MM.1S (cell line): ENCODE measurements at regions not wholly inside any gene's neighbourhood (a gene's known extent, or its start where the extent isn't known, plus 50 kb on each side); places are given as distances from the start of the nearest gene placed in this dataset.

Source experiments
- DNase-seq: peaks from one replicate; pipeline ENCODE4 v3.0.0-alpha.2; 2015
- H2AFZ ChIP-seq: fragments of 300-600 bp; sonication (generic); 2 replicates; pipeline ENCODE4 v1.6.0; 2016; ENCODE audit warnings: antibody characterized with exemption, low read length
- H3F3A ChIP-seq: fragments of 300-600 bp; sonication (generic); 2 replicates; pipeline ENCODE4 v1.6.1; 2016; ENCODE audit warnings: mild to moderate bottlenecking, antibody characterized with exemption, low read length, moderate library complexity, mixed read lengths; ENCODE audit not compliant: insufficient read depth
- H3K27ac ChIP-seq: fragments of 300-600 bp; sonication (generic); 2 replicates; pipeline ENCODE4 v1.5.1; 2016; ENCODE audit warnings: mild to moderate bottlenecking, low read length
- H3K27me3 ChIP-seq: fragments of 300-600 bp; sonication (generic); replicated peaks from 2 replicates; pipeline ENCODE4 v1.6.0; 2016; ENCODE audit warnings: low read length; ENCODE audit not compliant: insufficient read depth
- H3K36me3 ChIP-seq: fragments of 300-600 bp; sonication (generic); replicated peaks from 2 replicates; pipeline ENCODE4 v1.6.1; 2016; ENCODE audit warnings: mild to moderate bottlenecking, low read length, mixed read lengths; ENCODE audit not compliant: insufficient read depth
- H3K4me1 ChIP-seq: fragments of 300-600 bp; sonication (generic); 2 replicates; pipeline ENCODE4 v1.6.1; 2016; ENCODE audit warnings: low read length, mixed read lengths
- H3K4me2 ChIP-seq: fragments of 300-600 bp; sonication (generic); 2 replicates; pipeline ENCODE4 v1.6.0; 2016; ENCODE audit warnings: low read depth, low read length
- H3K4me3 ChIP-seq: fragments of 300-600 bp; sonication (generic); 2 replicates; pipeline ENCODE4 v1.5.1; 2016; ENCODE audit warnings: low read length, mixed read lengths
- H3K79me2 ChIP-seq: fragments of 300-600 bp; sonication (generic); 2 replicates; pipeline ENCODE4 v1.6.1; 2016; ENCODE audit warnings: mixed run types, low read length, mixed read lengths
- H3K9ac ChIP-seq: fragments of 300-600 bp; sonication (generic); 2 replicates; pipeline ENCODE4 v1.6.1; 2016; ENCODE audit warnings: low read length, mixed read lengths
- H3K9me2 ChIP-seq: fragments of 300-600 bp; sonication (generic); replicated peaks from 2 replicates; pipeline ENCODE4 v1.6.1; 2016; ENCODE audit warnings: mild to moderate bottlenecking, low read length, mixed read lengths; ENCODE audit not compliant: insufficient read depth
- H3K9me3 ChIP-seq: fragments of 300-600 bp; sonication (generic); replicated peaks from 2 replicates; pipeline ENCODE4 v1.6.1; 2016; ENCODE audit warnings: mild to moderate bottlenecking, low read length, mixed read lengths; ENCODE audit not compliant: insufficient read depth
- H4K20me1 ChIP-seq: fragments of 300-600 bp; sonication (generic); 2 replicates; pipeline ENCODE4 v1.6.1; 2016; ENCODE audit warnings: mild to moderate bottlenecking, low read length, moderate library complexity, mixed read lengths; ENCODE audit not compliant: insufficient read depth
- EZH2 ChIP-seq: fragments of 300-600 bp; sonication (generic); optimal IDR thresholded peaks from 2 replicates; pipeline ENCODE3; 2017; ENCODE audit warnings: low read depth, mild to moderate bottlenecking, antibody characterized with exemption, low read length, mixed read lengths
- EZH2phosphoT487 ChIP-seq: fragments of 300-600 bp; sonication (generic); IDR thresholded peaks from 2 replicates; pipeline ENCODE4 v1.6.1; 2018; ENCODE audit warnings: antibody characterized with exemption, low read length
- TF ChIP-seq, protein P1 (sequence below): fragments of 300-600 bp; sonication (generic); IDR thresholded peaks from 2 replicates; pipeline ENCODE4 v1.5.1; 2016; ENCODE audit warnings: antibody characterized with exemption, low read length, mixed read lengths

DNA sequence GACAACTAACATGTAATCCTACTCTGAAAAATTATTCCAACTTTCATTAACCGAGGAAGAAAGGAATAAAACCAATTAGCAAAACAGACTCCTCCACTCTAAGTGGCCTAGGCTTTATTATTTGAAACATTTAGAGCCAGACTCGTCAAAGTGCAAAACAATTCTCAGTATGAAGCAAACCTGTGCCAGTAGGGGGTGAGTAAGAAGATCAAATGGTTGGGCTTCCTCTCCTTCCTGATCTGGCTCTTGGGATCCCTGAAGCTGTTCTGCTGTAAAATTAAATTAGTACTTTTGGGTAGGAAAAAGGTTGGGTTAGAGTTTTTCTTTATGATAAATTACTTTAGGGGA, 177.6 kb upstream of the MAN1A1 start:
- no peaks in the 10 kb centered on the region for H3K36me3 ChIP-seq
- no peak overlapping the region for H3K4me2 ChIP-seq
- H3K9me2 ChIP-seq: no peaks in the 10 kb centered on the region
- H3K9me3 ChIP-seq: no peaks in the 10 kb centered on the region
- no peak overlapping the region for H3K4me3 ChIP-seq
- H4K20me1 ChIP-seq: no peaks in the 10 kb centered on the region
- 0 out of 2 replicates have a peak, but pooled peaks cover 5% of the 10 kb centered on the region for H3K4me1 ChIP-seq
- H3K27me3 ChIP-seq: no peaks in the 10 kb centered on the region
- TF ChIP-seq EZH2phosphoT487 (no peak), EZH2 (no peak)
- TF ChIP-seq, protein P1, sequence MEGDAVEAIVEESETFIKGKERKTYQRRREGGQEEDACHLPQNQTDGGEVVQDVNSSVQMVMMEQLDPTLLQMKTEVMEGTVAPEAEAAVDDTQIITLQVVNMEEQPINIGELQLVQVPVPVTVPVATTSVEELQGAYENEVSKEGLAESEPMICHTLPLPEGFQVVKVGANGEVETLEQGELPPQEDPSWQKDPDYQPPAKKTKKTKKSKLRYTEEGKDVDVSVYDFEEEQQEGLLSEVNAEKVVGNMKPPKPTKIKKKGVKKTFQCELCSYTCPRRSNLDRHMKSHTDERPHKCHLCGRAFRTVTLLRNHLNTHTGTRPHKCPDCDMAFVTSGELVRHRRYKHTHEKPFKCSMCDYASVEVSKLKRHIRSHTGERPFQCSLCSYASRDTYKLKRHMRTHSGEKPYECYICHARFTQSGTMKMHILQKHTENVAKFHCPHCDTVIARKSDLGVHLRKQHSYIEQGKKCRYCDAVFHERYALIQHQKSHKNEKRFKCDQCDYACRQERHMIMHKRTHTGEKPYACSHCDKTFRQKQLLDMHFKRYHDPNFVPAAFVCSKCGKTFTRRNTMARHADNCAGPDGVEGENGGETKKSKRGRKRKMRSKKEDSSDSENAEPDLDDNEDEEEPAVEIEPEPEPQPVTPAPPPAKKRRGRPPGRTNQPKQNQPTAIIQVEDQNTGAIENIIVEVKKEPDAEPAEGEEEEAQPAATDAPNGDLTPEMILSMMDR: no peak
- H3K79me2 ChIP-seq: no peaks in the 10 kb centered on the region
- H3F3A ChIP-seq: no peaks in the 10 kb centered on the region
- H2AFZ ChIP-seq: no peak overlapping the region
- DNase-seq: no peak
- H3K9ac ChIP-seq: no peak overlapping the region
- no peak overlapping the region for H3K27ac ChIP-seq

DNA sequence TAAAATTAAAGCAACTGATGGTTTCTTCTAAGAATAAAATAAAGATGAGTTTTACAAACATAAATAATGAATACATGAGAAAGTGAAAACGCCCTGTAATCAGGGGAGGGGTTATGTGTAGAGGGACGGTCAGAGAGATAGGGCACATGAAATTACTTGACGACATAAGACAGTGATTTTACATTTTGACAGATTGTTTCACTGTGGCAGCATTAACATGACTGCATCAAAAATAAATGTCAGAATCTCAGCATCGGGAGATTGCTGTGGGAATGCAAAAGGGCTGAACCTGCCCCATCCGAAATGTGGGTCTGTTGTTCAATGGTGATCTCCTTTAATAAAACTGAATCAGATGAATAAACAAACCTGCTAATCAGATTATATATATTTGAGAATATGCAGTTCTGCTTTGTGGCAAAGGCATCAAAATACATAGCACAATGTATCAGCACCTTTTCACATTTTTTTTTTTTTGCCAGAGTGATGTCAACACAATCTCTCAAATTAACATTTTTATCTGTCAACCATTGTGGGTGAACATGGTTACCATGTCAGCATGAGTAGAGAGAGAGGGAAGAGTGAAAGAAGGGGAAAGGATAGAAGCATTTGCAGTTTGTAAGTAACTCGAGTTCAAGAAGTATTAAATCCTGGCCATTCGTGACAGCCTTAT, 177.1 kb upstream of the MAN1A1 start:
- Histone ChIP-seq H3K9ac (no peak overlapping the region), H3F3A (no peaks in the 10 kb centered on the region), H3K4me3 (no peak overlapping the region), H3K4me2 (no peak overlapping the region), H3K4me1 (0 out of 2 replicates have a peak, but pooled peaks cover 5% of the 10 kb centered on the region), H3K27me3 (no peaks in the 10 kb centered on the region), H3K9me3 (no peaks in the 10 kb centered on the region), H3K79me2 (no peaks in the 10 kb centered on the region), H3K36me3 (no peaks in the 10 kb centered on the region), H2AFZ (no peak overlapping the region), H3K9me2 (no peaks in the 10 kb centered on the region), H4K20me1 (no peaks in the 10 kb centered on the region), H3K27ac (no peak overlapping the region)
- no peak for DNase-seq
- TF ChIP-seq, protein P1: no peak
- TF ChIP-seq EZH2phosphoT487 (no peak), EZH2 (no peak)

DNA sequence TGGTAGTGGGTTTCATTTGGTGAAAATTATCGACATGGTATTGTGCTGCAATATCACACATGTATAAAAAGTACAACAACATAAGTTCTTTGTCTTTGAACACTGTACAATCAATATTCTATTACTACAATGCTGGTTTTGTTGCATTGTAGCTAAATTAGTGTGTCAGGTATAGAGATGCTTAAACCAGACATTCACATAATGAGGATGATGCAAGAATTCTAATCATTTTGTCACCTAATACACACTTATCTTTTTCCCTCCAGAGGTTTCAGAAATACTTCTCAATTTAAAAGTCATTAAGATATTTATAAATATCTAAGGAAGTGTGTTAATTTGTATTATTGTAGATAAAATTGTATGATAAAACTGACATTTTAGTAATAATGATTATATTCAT, 174.8 kb upstream of the MAN1A1 start:
- H3K9ac ChIP-seq: no peak overlapping the region
- H3K9me3 ChIP-seq: no peaks in the 10 kb centered on the region
- H3K27ac ChIP-seq: no peak overlapping the region
- TF ChIP-seq, protein P1: no peak
- TF ChIP-seq EZH2phosphoT487: no peak
- no peak for TF ChIP-seq EZH2
- no peak overlapping the region for H3K4me3 ChIP-seq
- H3K79me2 ChIP-seq: no peaks in the 10 kb centered on the region
- no peaks in the 10 kb centered on the region for H3K9me2 ChIP-seq
- no peaks in the 10 kb centered on the region for H3K27me3 ChIP-seq
- DNase-seq: no peak
- H4K20me1 ChIP-seq: no peaks in the 10 kb centered on the region
- no peak overlapping the region for H3K4me2 ChIP-seq
- H3K36me3 ChIP-seq: no peaks in the 10 kb centered on the region
- H3K4me1 ChIP-seq: 0 out of 2 replicates have a peak, but pooled peaks cover 5% of the 10 kb centered on the region
- no peaks in the 10 kb centered on the region for H3F3A ChIP-seq
- no peak overlapping the region for H2AFZ ChIP-seq
